GM23338 (cell line): ENCODE measurements at regions not wholly inside any gene's neighbourhood (a gene's known extent, or its start where the extent isn't known, plus 50 kb on each side); places are given as distances from the start of the nearest gene placed in this dataset.

Source experiments
- ATAC-seq: fragments of 200-7000 bp; cut with Tn5 transposase; 3 replicates; pipeline ENCODE4 v1.9.1; 2020
- DNase-seq: peaks from one replicate; pipeline ENCODE4 v3.0.0-alpha.2; 2015; ENCODE audit warnings: low spot score
- H2AFZ ChIP-seq: fragments of 200-600 bp; sonication (generic); 2 replicates; pipeline ENCODE4 v1.8.0; 2016; ENCODE audit warnings: antibody characterized with exemption, mild to moderate bottlenecking, moderate library complexity
- H3F3A ChIP-seq: fragments of 200-600 bp; sonication (generic); replicated peaks from 2 replicates; pipeline ENCODE4 v1.8.0; 2017; ENCODE audit warnings: antibody characterized with exemption, mixed run types, low read depth
- H3K27ac ChIP-seq: fragments of 200-600 bp; sonication (generic); 2 replicates; pipeline ENCODE4 v1.6.1; 2016; ENCODE audit warnings: low read depth
- H3K27me3 ChIP-seq: fragments of 200-600 bp; sonication (generic); 2 replicates; pipeline ENCODE4 v1.8.0; 2016; ENCODE audit warnings: mild to moderate bottlenecking, mixed run types, moderate library complexity; ENCODE audit not compliant: insufficient read depth
- H3K36me3 ChIP-seq: fragments of 200-600 bp; sonication (generic); 2 replicates; pipeline ENCODE4 v1.8.0; 2016; ENCODE audit warnings: mild to moderate bottlenecking; ENCODE audit not compliant: insufficient read depth
- H3K4me1 ChIP-seq: fragments of 200-600 bp; sonication (generic); 2 replicates; pipeline ENCODE4 v1.8.0; 2016; ENCODE audit warnings: mild to moderate bottlenecking, moderate library complexity; ENCODE audit not compliant: insufficient read depth
- H3K4me2 ChIP-seq: fragments of 200-600 bp; sonication (generic); 2 replicates; pipeline ENCODE4 v1.7.1; 2017; ENCODE audit warnings: mixed run types
- H3K4me3 ChIP-seq: fragments of 200-600 bp; sonication (generic); 2 replicates; pipeline ENCODE4 v1.6.1; 2016; ENCODE audit warnings: mixed run types
- H3K79me2 ChIP-seq: fragments of 200-600 bp; sonication (generic); replicated peaks from 2 replicates; pipeline ENCODE4 v1.8.0; 2017; ENCODE audit warnings: mild to moderate bottlenecking; ENCODE audit not compliant: insufficient read depth
- H3K9me2 ChIP-seq: fragments of 200-600 bp; sonication (generic); 2 replicates; pipeline ENCODE4 v1.8.0; 2017; ENCODE audit not compliant: insufficient read depth
- H4K20me1 ChIP-seq: fragments of 200-600 bp; sonication (generic); replicated peaks from 2 replicates; pipeline ENCODE4 v1.8.0; 2017; ENCODE audit warnings: mild to moderate bottlenecking; ENCODE audit not compliant: insufficient read depth
- H3K27ac Mint-ChIP-seq: 2 replicates; pipeline ENCODE4 v1.8.0; 2020; ENCODE audit warnings: inconsistent platforms, mild to moderate bottlenecking, moderate library complexity, mixed read lengths
- H3K27me3 Mint-ChIP-seq: 3 replicates; pipeline ENCODE4 v1.8.0; 2022; ENCODE audit warnings: low read depth, mild to moderate bottlenecking, moderate library complexity, mixed read lengths, inconsistent platforms; ENCODE audit not compliant: insufficient read depth, poor library complexity
- H3K36me3 Mint-ChIP-seq: 3 replicates; pipeline ENCODE4 v1.8.0; 2021; ENCODE audit warnings: low read depth, mild to moderate bottlenecking, inconsistent platforms, moderate library complexity, mixed read lengths
- H3K4me1 Mint-ChIP-seq: 3 replicates; pipeline ENCODE4 v1.8.0; 2020; ENCODE audit warnings: mild to moderate bottlenecking, inconsistent platforms, mixed read lengths
- H3K4me3 Mint-ChIP-seq: 3 replicates; pipeline ENCODE4 v1.8.0; 2021; ENCODE audit warnings: moderate library complexity, mild to moderate bottlenecking, inconsistent platforms, mixed read lengths
- H3K9me3 Mint-ChIP-seq: 3 replicates; pipeline ENCODE4 v1.8.0; 2020; ENCODE audit warnings: moderate library complexity, mild to moderate bottlenecking, inconsistent platforms, mixed read lengths
- CREB1 ChIP-seq: fragments of 250-450 bp; sonication (Bioruptor Pico); IDR thresholded peaks from 2 replicates; pipeline ENCODE4 v1.5.0; 2020; ENCODE audit warnings: low read depth, mild to moderate bottlenecking, moderate library complexity
- EZH2 ChIP-seq: fragments of 200-600 bp; sonication (generic); IDR thresholded peaks from one replicate; pipeline ENCODE4 v1.8.0; 2017; ENCODE audit warnings: antibody characterized with exemption, mild to moderate bottlenecking, low read depth; ENCODE audit not compliant: unreplicated experiment
- EZH2phosphoT487 ChIP-seq: fragments of 200-600 bp; sonication (generic); IDR thresholded peaks from one replicate; pipeline ENCODE4 v1.8.1; 2018; ENCODE audit warnings: antibody characterized with exemption; ENCODE audit not compliant: unreplicated experiment
- JUNB ChIP-seq: IDR thresholded peaks from one replicate; pipeline ENCODE4 v1.6.1; 2016; ENCODE audit warnings: antibody characterized with exemption; ENCODE audit not compliant: unreplicated experiment
- NANOG ChIP-seq: IDR thresholded peaks from 2 replicates; pipeline ENCODE4 v1.6.1; 2016; ENCODE audit warnings: antibody characterized with exemption, borderline replicate concordance
- POLR2AphosphoS5 ChIP-seq: IDR thresholded peaks from 2 replicates; pipeline ENCODE4 v1.6.1; 2016; ENCODE audit warnings: antibody characterized with exemption, low read depth
- ZNF331 ChIP-seq: fragments of 250-450 bp; sonication (Bioruptor Pico); IDR thresholded peaks from 2 replicates; pipeline ENCODE4 v1.5.0; 2020; ENCODE audit warnings: low read depth, mild to moderate bottlenecking, moderate library complexity
- TF ChIP-seq, protein P1 (sequence below): IDR thresholded peaks from 2 replicates; pipeline ENCODE4 v1.6.1; 2016; ENCODE audit warnings: antibody characterized with exemption
- TF ChIP-seq, protein P2 (sequence below): fragments of 250-450 bp; sonication (Bioruptor Pico); IDR thresholded peaks from 2 replicates; pipeline ENCODE4 v1.5.0; 2020; ENCODE audit warnings: mild to moderate bottlenecking, moderate library complexity
- TF ChIP-seq, protein P3 (sequence below), 2 experiments: fragments of 200-600 bp in 1 of 2; sonication (generic) in 1 of 2; conservative IDR thresholded peaks; 2 replicates each; pipeline versions ENCODE4 v1.5.1 to v1.6.1; 2016 to 2017; ENCODE audit warnings: antibody characterized with exemption in 2 of 2, low read depth in 2 of 2, mild to moderate bottlenecking in 2 of 2, moderate library complexity in 1 of 2

DNA sequence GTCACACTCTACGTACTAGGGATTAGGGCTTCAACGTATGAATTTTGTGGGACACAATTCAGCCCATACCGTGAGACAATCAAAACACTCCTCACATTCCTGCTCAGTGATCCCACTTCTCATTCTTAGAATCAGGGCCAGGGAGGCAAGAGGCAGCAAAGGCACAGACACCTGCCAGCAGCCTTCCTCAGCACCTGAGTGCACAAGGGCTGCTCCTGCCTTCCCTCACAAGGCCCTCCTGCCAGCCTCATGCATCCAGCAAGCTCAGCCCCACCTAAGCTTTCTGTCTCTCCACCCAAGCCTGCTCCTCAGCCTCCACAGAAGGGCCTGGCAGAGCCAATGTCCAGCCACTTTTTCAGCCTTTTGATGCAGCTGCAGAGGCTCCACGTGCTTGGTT is 141.6 kb downstream of the SP3 start (continued):
- TF ChIP-seq, protein P1, sequence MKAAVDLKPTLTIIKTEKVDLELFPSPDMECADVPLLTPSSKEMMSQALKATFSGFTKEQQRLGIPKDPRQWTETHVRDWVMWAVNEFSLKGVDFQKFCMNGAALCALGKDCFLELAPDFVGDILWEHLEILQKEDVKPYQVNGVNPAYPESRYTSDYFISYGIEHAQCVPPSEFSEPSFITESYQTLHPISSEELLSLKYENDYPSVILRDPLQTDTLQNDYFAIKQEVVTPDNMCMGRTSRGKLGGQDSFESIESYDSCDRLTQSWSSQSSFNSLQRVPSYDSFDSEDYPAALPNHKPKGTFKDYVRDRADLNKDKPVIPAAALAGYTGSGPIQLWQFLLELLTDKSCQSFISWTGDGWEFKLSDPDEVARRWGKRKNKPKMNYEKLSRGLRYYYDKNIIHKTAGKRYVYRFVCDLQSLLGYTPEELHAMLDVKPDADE: no peak
- TF ChIP-seq NANOG: no peak

DNA sequence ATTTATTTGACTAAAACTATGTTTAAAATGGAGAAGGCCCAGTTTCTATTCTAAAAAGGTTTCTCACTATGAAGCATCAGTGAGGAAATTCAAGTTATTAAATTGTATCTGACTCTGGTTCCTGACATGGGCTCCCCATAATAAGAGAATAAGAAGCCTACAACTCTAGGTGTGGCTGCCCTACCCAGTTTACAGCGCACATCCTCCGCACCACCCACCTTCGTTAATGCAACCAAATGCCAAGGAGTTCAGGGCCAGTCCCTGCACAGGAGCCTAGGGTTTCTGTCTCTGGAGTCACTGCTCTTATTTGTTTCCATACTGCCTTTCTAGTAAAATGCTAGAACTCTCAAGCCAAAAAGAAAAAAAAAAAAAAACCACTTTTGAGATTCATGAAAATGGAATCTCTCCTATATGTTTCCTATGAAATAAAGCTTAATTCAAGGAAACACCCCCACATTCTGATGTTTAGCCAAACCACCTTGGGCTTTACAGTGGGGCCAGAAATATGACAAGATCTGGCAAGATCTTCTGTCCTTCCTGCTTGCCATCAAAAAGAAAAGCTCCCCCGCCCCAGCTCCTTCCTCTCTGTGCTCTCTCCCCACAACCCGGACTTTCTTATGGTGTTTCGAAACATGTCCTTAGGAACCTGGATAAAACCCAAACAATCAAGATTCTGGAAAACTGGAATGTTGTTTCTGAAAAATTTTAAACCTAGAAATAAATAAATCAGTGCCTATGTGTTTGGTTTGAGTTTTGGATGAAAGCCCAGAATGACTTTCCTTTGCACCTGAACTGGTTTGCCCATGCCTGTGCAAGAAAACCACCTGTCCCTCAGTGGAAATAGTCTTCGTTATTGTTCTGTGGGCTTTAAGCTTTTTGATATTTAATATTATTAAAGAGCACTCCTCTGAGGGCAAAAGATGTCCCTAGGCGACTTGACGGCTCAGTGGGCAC is 136.7 kb downstream of the SP3 start:
- Mint-ChIP-seq H3K27me3 (peaks cover 2% of the 10 kb centered on the region), H3K9me3 (no peaks in the 10 kb centered on the region), H3K4me1 (peaks cover 5% of the 10 kb centered on the region; the same call in 1 of the 3 replicates), H3K4me3 (no peak overlapping the region), H3K27ac (no peak overlapping the region), H3K36me3 (no peaks in the 10 kb centered on the region)
- H3K36me3 ChIP-seq: no peaks in the 10 kb centered on the region
- H3K4me3 ChIP-seq: no peak overlapping the region
- DNase-seq (no peak), ATAC-seq (no peak)
- H3K79me2 ChIP-seq: no peaks in the 10 kb centered on the region
- no peaks in the 10 kb centered on the region for H3K9me2 ChIP-seq
- no peak overlapping the region for H2AFZ ChIP-seq
- H3F3A ChIP-seq: no peaks in the 10 kb centered on the region
- no peak overlapping the region for H3K4me2 ChIP-seq
- H3K4me1 ChIP-seq: no peaks in the 10 kb centered on the region
- no peaks in the 10 kb centered on the region for H3K27me3 ChIP-seq
- no peak overlapping the region for H3K27ac ChIP-seq
- H4K20me1 ChIP-seq: no peaks in the 10 kb centered on the region
- TF ChIP-seq NANOG: no peak
- no peak for TF ChIP-seq POLR2AphosphoS5
- TF ChIP-seq EZH2phosphoT487: no peak
- TF ChIP-seq, protein P2, sequence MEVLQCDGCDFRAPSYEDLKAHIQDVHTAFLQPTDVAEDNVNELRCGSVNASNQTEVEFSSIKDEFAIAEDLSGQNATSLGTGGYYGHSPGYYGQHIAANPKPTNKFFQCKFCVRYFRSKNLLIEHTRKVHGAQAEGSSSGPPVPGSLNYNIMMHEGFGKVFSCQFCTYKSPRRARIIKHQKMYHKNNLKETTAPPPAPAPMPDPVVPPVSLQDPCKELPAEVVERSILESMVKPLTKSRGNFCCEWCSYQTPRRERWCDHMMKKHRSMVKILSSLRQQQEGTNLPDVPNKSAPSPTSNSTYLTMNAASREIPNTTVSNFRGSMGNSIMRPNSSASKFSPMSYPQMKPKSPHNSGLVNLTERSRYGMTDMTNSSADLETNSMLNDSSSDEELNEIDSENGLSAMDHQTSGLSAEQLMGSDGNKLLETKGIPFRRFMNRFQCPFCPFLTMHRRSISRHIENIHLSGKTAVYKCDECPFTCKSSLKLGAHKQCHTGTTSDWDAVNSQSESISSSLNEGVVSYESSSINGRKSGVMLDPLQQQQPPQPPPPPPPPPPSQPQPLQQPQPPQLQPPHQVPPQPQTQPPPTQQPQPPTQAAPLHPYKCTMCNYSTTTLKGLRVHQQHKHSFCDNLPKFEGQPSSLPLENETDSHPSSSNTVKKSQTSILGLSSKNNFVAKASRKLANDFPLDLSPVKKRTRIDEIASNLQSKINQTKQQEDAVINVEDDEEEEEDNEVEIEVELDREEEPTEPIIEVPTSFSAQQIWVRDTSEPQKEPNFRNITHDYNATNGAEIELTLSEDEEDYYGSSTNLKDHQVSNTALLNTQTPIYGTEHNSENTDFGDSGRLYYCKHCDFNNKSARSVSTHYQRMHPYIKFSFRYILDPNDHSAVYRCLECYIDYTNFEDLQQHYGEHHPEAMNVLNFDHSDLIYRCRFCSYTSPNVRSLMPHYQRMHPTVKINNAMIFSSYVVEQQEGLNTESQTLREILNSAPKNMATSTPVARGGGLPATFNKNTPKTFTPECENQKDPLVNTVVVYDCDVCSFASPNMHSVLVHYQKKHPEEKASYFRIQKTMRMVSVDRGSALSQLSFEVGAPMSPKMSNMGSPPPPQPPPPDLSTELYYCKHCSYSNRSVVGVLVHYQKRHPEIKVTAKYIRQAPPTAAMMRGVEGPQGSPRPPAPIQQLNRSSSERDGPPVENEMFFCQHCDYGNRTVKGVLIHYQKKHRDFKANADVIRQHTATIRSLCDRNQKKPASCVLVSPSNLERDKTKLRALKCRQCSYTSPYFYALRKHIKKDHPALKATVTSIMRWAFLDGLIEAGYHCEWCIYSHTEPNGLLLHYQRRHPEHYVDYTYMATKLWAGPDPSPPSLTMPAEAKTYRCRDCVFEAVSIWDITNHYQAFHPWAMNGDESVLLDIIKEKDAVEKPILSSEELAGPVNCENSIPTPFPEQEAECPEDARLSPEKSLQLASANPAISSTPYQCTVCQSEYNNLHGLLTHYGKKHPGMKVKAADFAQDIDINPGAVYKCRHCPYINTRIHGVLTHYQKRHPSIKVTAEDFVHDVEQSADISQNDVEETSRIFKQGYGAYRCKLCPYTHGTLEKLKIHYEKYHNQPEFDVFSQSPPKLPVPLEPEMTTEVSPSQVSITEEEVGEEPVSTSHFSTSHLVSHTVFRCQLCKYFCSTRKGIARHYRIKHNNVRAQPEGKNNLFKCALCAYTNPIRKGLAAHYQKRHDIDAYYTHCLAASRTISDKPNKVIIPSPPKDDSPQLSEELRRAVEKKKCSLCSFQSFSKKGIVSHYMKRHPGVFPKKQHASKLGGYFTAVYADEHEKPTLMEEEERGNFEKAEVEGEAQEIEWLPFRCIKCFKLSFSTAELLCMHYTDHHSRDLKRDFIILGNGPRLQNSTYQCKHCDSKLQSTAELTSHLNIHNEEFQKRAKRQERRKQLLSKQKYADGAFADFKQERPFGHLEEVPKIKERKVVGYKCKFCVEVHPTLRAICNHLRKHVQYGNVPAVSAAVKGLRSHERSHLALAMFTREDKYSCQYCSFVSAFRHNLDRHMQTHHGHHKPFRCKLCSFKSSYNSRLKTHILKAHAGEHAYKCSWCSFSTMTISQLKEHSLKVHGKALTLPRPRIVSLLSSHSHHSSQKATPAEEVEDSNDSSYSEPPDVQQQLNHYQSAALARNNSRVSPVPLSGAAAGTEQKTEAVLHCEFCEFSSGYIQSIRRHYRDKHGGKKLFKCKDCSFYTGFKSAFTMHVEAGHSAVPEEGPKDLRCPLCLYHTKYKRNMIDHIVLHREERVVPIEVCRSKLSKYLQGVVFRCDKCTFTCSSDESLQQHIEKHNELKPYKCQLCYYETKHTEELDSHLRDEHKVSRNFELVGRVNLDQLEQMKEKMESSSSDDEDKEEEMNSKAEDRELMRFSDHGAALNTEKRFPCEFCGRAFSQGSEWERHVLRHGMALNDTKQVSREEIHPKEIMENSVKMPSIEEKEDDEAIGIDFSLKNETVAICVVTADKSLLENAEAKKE (CRISPR knock-in tag): no peak
- no peak for TF ChIP-seq ZNF331 (CRISPR knock-in tag)
- TF ChIP-seq, protein P3, sequence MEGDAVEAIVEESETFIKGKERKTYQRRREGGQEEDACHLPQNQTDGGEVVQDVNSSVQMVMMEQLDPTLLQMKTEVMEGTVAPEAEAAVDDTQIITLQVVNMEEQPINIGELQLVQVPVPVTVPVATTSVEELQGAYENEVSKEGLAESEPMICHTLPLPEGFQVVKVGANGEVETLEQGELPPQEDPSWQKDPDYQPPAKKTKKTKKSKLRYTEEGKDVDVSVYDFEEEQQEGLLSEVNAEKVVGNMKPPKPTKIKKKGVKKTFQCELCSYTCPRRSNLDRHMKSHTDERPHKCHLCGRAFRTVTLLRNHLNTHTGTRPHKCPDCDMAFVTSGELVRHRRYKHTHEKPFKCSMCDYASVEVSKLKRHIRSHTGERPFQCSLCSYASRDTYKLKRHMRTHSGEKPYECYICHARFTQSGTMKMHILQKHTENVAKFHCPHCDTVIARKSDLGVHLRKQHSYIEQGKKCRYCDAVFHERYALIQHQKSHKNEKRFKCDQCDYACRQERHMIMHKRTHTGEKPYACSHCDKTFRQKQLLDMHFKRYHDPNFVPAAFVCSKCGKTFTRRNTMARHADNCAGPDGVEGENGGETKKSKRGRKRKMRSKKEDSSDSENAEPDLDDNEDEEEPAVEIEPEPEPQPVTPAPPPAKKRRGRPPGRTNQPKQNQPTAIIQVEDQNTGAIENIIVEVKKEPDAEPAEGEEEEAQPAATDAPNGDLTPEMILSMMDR (conservative IDR thresholded peaks at IDR 0.05; ENCODE audit: low read depth in 2 of 2): no peak
- TF ChIP-seq EZH2: no peak
- TF ChIP-seq, protein P1: no peak
- TF ChIP-seq JUNB: no peak
- TF ChIP-seq CREB1 (CRISPR knock-in tag): no peak
